GM12865 (cell line): ENCODE measurements at regions not wholly inside any gene's neighbourhood (a gene's known extent, or its start where the extent isn't known, plus 50 kb on each side); places are given as distances from the start of the nearest gene placed in this dataset.

Experiments used
- DNase-seq: peaks from one replicate; pipeline ENCODE4 v3.0.0; 2010; ENCODE audit warnings: low read depth
- H3K4me3 ChIP-seq: 2 replicates; pipeline ENCODE4 v1.5.1; 2011; ENCODE audit warnings: mild to moderate bottlenecking, low read depth, low read length, control low read depth
- CTCF ChIP-seq: IDR thresholded peaks from 2 replicates; pipeline ENCODE4 v1.5.1; 2011; ENCODE audit warnings: low read length, control low read depth, low read depth, inconsistent platforms; ENCODE audit not compliant: insufficient read depth; ENCODE audit errors: missing control alignments

- no peak overlapping the region for H3K4me3 ChIP-seq
- no peak for TF ChIP-seq CTCF
- DNase-seq: no peak
Measured at GRCh38 chr1:59089922-59090457, 206.9 kb upstream of the FGGY start.

- DNase-seq: no peak
- no peak for TF ChIP-seq CTCF
- no peak overlapping the region for H3K4me3 ChIP-seq
Measured at GRCh38 chr1:59092126-59092525, 204.8 kb upstream of the FGGY start.

- no peak for DNase-seq
- no peak overlapping the region for H3K4me3 ChIP-seq
- TF ChIP-seq CTCF: no peak
Measured at GRCh38 chr1:59094001-59094400, 202.9 kb upstream of the FGGY start.

GRCh38 chr1:59096501-59096900 lies 200.4 kb upstream of the FGGY start:
- no peak overlapping the region for H3K4me3 ChIP-seq
- no peak for TF ChIP-seq CTCF
- no peak for DNase-seq

- TF ChIP-seq CTCF: no peak
- no peak for DNase-seq
- no peak overlapping the region for H3K4me3 ChIP-seq
Measured at GRCh38 chr1:59098655-59099054, 198.2 kb upstream of the FGGY start.

GRCh38 chr1:59100708-59101374 lies 196.1 kb upstream of the FGGY start:
- DNase-seq: no peak
- TF ChIP-seq CTCF: no peak
- no peak overlapping the region for H3K4me3 ChIP-seq

- DNase-seq: no peak
- no peak overlapping the region for H3K4me3 ChIP-seq
- no peak for TF ChIP-seq CTCF
Measured at GRCh38 chr1:59101518-59101917, 195.4 kb upstream of the FGGY start.
